ENCODE measurements at regions not wholly inside any gene's neighbourhood (a gene's known extent, or its start where the extent isn't known, plus 50 kb on each side); places are given as distances from the start of the nearest gene placed in this dataset.
A peak's percentile ranks its signal among the peaks of the same experiment; 100 is the strongest.

DNA sequence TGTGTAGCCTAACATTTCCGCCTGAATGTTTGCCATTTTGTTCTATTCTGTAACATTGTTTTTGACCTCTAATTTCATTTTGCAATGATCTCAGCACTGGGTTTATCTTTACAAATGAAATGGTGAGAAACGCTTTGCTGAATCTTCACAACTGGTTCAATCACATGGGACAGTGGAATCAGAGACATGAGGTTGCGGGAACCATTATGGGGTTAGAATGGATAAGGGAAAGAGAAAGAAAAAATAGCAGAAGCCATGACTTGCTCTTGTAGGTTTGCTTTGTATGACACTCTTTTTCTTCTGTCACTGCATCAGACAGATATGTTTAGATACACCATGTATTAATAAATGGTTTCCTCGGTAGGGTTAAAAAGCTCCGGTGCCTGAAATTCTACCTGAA lies 114.3 kb upstream of the PELI1 start:
- no peak for TF ChIP-seq CTCF (IDR thresholded peaks at IDR 0.05)
- no peak for TF ChIP-seq EZH2 (IDR thresholded peaks at IDR 0.05; ENCODE audit: borderline replicate concordance, insufficient read depth, low read depth, low read length, poor library complexity, severe bottlenecking)
- no peak overlapping the region for H3K27ac ChIP-seq (ENCODE audit: low read length in 2 of 2)

DNA sequence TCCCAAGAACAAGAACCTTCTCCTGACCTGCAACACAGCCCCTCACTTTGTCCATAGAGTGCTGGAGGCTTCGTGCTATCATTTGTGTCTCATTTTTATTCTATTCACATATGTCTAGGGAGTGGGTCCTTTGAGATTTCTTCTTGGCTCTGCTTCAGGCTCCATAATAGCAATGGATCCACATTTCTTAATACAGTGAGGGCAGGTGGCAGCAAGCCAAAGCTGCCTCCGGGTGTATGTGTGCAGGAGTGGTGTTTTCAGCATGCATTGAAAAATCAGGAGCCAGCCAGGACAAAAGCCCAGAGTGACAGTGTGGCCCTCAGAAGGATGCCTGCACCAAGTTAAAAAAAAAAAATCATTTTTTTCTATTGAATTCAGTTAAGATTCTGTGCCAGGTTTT lies 115.1 kb upstream of the PELI1 start:
- H3K4me1 ChIP-seq (ENCODE audit: control insufficient read depth in 2 of 2, insufficient read depth in 2 of 2, low read length in 2 of 2): peaks cover 26 to 31% of the 10 kb centered on the region in 2 donors
- no peaks in the 10 kb centered on the region for H3K27me3 ChIP-seq (replicated peaks in 1 of 4; ENCODE audit: control extremely low read depth in 1 of 4, control insufficient read depth in 3 of 4, insufficient read depth in 4 of 4, low read length in 3 of 4)
- Mint-ChIP-seq H3K4me1 (peaks cover 49% of the 10 kb centered on the region), H3K4me3 (no peak overlapping the region), H3K27ac (peak overlapping the region; percentile 65), H3K27me3 (no peaks in the 10 kb centered on the region), H3K9me3 (ENCODE audit: insufficient read depth) (no peaks in the 10 kb centered on the region)
- H3K9me3 ChIP-seq (ENCODE audit: control extremely low read depth in 1 of 3, control insufficient read depth in 2 of 3, insufficient read depth in 1 of 3, low read length in 2 of 3): no peaks in the 10 kb centered on the region
- TF ChIP-seq CTCF (IDR thresholded peaks at IDR 0.05) (no peak), EZH2 (IDR thresholded peaks at IDR 0.05; ENCODE audit: borderline replicate concordance, insufficient read depth, low read depth, low read length, poor library complexity, severe bottlenecking) (no peak)
- CTCF ChIA-PET: no interaction called here
- ATAC-seq (ENCODE audit: low read depth) (no peak), DNase-seq (no peak)
- H3K79me2 ChIP-seq (ENCODE audit: control insufficient read depth, insufficient read depth, low read length): no peaks in the 10 kb centered on the region
- H4K20me1 ChIP-seq (ENCODE audit: control insufficient read depth, insufficient read depth, low read length, poor library complexity, severe bottlenecking): no peaks in the 10 kb centered on the region
- H3K36me3 ChIP-seq (replicated peaks in 1 of 2; ENCODE audit: control extremely low read depth in 1 of 2, control insufficient read depth in 1 of 2, extremely low read depth in 1 of 2, insufficient read depth in 2 of 2, low read length in 1 of 2): no peaks in the 10 kb centered on the region
- intact Hi-C loops (cut with micrococcal nuclease): loop anchor here (1.0 kb wide), 1 partner anchor 8 kb away; no protein-coding TSS in a partner anchor
- H3K9ac ChIP-seq (ENCODE audit: low read length): no peak overlapping the region
- H3K4me3 ChIP-seq (ENCODE audit: control extremely low read depth in 1 of 5, extremely low read depth in 1 of 5, insufficient read depth in 1 of 5, low read depth in 2 of 5, low read length in 4 of 5): no peak overlapping the region
- 83% methylated on average over 1 of the region's 2 CpGs for WGBS (ENCODE audit: insufficient coverage)
- H2AFZ ChIP-seq (ENCODE audit: insufficient read depth, low read depth, low read length, poor library complexity, severe bottlenecking): no peak overlapping the region
- H3K27ac ChIP-seq (ENCODE audit: low read length in 2 of 2): no peak overlapping the region
- POLR2A ChIA-PET: no interaction called here
- no peak overlapping the region for H3K4me2 ChIP-seq (replicated peaks; ENCODE audit: low read depth, low read length, poor library complexity, severe bottlenecking)

More for the DNA sequence above, 114.3 kb upstream of the PELI1 start:
- no peaks in the 10 kb centered on the region for H3K27me3 Mint-ChIP-seq
- H3K4me3 Mint-ChIP-seq: no peak overlapping the region
- H3K9me3 Mint-ChIP-seq (ENCODE audit: insufficient read depth): no peaks in the 10 kb centered on the region
- peak overlapping the region; percentile 16 for H3K27ac Mint-ChIP-seq
- H2AFZ ChIP-seq (ENCODE audit: insufficient read depth, low read depth, low read length, poor library complexity, severe bottlenecking): no peak overlapping the region
- H4K20me1 ChIP-seq (ENCODE audit: control insufficient read depth, insufficient read depth, low read length, poor library complexity, severe bottlenecking): no peaks in the 10 kb centered on the region
- H3K79me2 ChIP-seq (ENCODE audit: control insufficient read depth, insufficient read depth, low read length): no peaks in the 10 kb centered on the region
- H3K36me3 ChIP-seq (replicated peaks in 1 of 2; ENCODE audit: control extremely low read depth in 1 of 2, control insufficient read depth in 1 of 2, extremely low read depth in 1 of 2, insufficient read depth in 2 of 2, low read length in 1 of 2): no peaks in the 10 kb centered on the region
- no peak for ATAC-seq (ENCODE audit: low read depth)
- WGBS (ENCODE audit: insufficient coverage): 100% methylated on average over 4 of the region's 5 CpGs
- no peak for DNase-seq
- H3K4me1 Mint-ChIP-seq: peaks cover 47% of the 10 kb centered on the region
- H3K4me3 ChIP-seq (ENCODE audit: control extremely low read depth in 1 of 5, extremely low read depth in 1 of 5, insufficient read depth in 1 of 5, low read depth in 2 of 5, low read length in 4 of 5): no peak overlapping the region
- intact Hi-C loops (cut with micrococcal nuclease): no loop called here
- POLR2A ChIA-PET: no interaction called here
- CTCF ChIA-PET: interaction anchor here (0.9 kb wide), 1 partner anchor 9 kb away, joined by 3 read pairs; no protein-coding TSS in a partner anchor
- peaks cover 26 to 31% of the 10 kb centered on the region in 2 donors for H3K4me1 ChIP-seq (ENCODE audit: control insufficient read depth in 2 of 2, insufficient read depth in 2 of 2, low read length in 2 of 2)
- no peaks in the 10 kb centered on the region for H3K9me3 ChIP-seq (ENCODE audit: control extremely low read depth in 1 of 3, control insufficient read depth in 2 of 3, insufficient read depth in 1 of 3, low read length in 2 of 3)
- H3K27me3 ChIP-seq (replicated peaks in 1 of 4; ENCODE audit: control extremely low read depth in 1 of 4, control insufficient read depth in 3 of 4, insufficient read depth in 4 of 4, low read length in 3 of 4): no peaks in the 10 kb centered on the region
- H3K9ac ChIP-seq (ENCODE audit: low read length): no peak overlapping the region
- H3K4me2 ChIP-seq (replicated peaks; ENCODE audit: low read depth, low read length, poor library complexity, severe bottlenecking): no peak overlapping the region

All from B cell (primary cell).